HL-60/S4 treated with retinoic acid at 250 ng/mL for 4 days and 3 days (cell line): ENCODE measurements at regions not wholly inside any gene's neighbourhood (a gene's known extent, or its start where the extent isn't known, plus 50 kb on each side); places are given as distances from the start of the nearest gene placed in this dataset.
"Not testable (repeated sequence)": the region's sequence is repeated elsewhere in the genome, so short reads cannot be mapped to it uniquely, and the experiment has no call there.

ENCODE experiments used
- in situ Hi-C: fragments of 300-500 bp; cut with MboI; formaldehyde crosslinking; loops from 2 replicates; pipeline ENCODE4 v1.7.0; 2022; ENCODE audit warnings: low sequenced_read_pairs

DNA sequence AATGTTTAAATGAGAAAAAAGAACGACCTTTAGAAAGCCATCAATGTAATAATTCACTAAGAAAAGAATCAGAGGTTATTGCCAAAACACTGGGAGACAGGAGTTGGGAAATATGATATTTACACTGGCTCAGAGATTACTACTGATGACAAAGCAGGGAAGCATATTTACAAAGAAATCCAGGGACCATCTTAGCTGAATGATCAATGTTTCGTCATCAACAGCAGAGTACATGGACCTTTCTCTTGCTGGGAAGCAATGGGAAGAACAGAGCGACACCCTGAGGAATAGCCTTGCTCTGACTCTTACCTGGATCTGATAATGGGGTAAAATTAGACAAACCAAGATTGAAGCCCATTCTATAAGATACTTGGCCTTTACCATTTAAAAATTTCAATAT lies 1293.5 kb downstream of the XPNPEP1 start:
- in situ Hi-C loops, result no loop called here

DNA sequence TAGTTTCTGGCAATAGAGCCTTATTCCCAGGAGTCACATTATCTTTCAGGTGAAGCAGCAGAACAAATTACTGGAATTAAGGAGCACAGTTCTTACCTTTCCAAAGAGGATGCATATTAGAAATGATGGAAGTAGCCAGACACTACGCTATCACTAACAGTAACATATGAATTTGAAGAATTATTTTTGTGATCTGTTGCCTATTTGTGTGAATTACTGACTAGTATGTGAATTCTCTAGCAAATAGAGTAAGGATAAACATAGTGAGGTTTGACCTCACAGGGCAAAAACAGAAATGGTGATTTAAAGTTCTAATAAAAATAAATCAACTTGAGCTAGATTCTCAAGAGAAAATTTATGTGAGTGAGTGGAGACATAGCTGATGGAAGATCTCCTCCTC lies 1299.3 kb downstream of the XPNPEP1 start:
- in situ Hi-C loops, result no loop called here

DNA sequence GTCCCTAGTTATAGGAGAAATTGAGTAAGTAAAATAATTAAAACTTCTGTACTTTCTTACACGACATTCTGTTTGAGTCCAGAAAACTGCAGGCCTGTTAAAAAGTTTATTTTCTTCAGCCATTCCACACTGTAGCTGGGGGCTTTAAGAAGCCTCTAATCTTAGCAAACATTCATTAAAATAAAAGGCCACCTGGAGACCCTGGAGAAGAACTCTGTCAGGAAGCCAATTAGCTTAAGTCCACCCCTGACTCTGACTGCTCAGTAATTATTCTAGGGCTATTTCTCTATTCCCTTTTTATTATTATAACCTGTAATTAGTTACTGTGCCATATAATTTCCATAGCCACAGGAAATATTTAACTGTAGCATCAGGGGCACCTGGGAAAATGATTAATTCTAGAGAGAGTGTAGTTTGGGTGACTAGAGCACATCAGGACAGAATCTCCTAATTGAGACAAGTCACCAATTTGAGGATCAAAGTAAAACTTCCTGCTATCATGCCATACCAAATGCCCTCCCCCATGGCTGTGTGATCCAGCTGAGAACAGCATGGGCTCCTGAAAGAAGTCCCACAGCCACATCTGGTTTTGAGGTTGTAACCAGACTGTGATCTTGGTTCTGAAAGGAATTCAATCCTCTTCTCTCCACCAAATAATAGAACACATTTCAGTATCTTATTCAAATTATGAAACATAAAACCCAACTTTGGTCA lies 1302.3 kb downstream of the XPNPEP1 start:
- in situ Hi-C loops, result no loop called here

DNA sequence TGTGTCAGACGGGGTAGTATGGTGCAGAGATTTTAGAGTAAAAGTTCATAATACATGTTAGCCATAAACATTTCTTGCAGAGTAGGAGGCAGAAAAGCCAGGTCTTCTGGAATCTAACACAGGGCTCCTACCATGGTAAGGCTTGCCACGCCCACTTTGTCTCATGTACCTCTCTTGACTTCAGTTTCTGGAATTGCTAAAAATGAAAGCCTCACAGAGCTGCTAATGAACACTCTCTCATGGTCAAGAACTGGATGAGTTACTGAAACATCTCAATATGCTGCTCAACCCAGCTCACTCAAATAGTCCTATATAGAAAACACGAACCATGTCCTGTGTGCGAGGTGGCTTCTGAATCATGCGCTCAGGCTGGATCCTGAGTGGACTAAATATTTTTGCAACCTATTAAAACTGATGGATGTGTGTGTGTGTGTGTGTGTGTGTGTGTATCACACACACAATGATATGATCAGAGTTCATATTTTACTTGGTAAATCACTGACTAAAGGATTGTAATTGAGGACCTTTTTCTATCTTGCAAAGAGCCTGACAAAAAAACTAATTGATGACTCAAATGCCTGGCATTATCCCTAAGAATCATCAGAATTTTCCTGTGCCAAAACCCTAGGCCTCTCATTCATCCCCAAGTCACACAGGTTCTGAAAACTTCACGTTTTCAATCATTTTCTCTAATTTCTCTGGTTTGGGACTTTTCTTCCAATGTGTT lies 1306.6 kb downstream of the XPNPEP1 start:
- in situ Hi-C loops, result no loop called here

DNA sequence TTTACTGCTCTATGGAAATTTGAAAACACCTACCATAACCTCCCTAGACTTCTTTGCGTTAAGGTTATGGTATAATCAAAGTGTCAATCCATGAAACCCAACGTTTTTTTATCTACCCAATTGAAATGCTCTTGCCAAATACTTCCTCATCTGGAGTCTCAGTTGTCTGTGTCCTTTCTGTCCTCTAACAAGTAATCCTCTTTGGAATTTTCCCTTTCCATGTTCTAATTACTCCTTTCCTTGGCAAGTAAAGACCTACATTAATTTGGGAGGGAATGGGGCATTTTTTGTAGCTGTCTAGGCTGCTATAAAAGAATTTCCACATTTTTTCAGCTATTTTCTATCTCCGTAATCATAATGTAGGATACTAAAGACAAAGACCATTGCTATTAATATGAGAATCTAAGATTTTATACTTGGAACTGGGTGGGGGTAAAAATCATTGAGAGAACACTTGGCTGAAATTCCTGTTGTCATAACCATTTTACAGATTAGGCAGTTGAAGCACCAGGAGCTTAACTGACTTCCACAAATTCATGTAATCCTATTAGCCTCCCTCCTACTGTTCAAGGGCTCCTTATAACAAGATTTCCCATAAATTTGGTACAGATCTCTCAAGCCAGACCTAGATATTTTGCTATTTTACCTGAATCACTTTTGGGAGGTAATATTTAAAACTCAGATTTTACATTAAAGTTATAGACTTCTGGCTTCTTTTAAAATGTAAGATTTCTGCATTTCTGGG lies 1307.6 kb downstream of the XPNPEP1 start:
- in situ Hi-C loops, result no loop called here

DNA sequence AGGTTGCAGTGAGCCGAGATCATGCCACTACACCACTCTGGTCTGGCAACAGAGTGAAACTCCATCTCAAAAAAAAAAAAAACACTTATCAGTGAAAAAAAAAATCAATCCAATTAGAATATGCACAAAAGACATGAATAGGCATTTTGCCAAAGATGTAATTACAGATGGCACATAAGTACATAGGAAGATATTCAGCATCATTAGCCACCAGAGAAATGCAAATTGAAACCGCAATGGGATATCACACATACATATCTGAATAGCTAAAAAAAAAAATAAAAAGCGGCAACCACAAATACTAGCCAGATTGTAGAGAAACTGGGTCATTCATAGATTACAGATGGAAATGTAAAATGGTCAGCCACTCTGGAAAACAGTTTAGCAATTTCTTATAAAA lies 1310.8 kb downstream of the XPNPEP1 start:
- in situ Hi-C loops, result no loop called here

DNA sequence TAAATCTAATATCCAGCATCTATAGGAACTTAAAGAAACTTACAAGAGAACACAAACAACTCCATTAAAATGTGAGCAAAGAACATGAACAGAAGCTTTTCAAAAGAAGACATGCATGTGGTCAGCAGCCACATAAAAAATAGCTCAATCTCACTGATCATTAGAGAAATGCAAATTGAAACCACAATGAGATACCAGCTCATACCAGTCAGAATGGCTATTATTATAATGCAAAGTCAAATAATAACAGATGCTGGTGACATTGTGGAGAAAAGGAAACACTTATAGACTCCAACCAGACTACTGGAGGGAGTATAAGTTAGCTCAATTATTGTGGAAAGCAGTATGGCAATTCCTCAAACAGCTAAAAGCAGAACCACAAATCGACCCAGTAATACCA lies 1314.5 kb downstream of the XPNPEP1 start:
- in situ Hi-C loops, result no loop called here

DNA sequence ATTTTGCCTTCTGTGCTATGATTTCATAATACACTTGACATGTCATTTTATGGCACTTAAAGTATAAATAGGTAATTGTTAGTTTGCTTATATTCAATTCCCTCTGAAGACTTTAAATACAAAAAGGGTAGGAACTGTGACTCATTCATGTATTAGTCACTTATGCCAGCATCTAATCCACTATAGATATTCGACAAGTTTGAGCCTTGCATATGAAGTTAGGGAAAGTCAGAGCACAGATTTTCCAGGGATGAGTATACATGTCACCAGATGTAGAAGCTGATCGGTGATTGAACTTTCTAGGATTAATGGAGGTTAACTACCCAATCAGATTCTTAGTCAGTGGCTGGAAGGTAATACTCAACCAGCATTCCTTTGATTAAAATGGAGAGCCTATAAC lies 1321.5 kb downstream of the XPNPEP1 start:
- in situ Hi-C loops, result no loop called here

DNA sequence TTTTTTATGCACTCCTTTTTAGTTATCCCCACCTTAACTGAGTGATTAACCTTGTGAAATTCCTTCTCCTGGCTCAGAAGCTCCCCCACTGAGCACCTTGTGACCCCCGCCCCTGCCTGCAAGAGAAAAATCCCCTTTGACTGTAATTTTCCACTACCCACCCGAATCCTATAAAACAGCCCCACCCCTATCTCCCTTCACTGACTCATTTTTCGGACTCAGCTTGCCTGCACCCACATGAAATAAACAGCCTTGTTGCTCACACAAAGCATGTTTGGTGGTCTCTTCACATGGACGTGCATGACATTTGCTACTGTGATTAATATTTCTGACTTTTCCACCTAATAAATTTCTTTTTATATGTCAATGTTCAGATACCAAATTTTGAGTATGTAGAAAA lies 1322.8 kb downstream of the XPNPEP1 start:
- in situ Hi-C loops, result not testable (repeated sequence)

DNA sequence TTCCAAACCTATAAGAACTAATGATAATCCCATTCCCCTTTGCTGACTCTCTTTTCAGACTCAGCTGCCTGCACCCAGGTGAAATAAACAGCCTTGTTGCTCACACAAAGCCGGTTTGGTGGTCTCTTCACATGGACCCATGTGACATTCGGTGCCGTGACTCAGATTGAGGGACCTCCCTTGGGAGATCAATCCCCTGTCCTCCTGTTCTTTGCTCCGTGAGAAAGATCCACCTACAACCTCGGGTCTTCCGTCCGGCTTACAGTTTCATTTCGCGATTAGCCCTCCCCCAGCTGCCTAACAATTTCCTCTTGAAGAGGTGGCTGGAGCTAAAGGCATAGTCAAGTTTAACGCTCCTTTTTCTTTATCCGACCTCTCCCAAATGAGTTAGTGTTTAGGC lies 1324.0 kb downstream of the XPNPEP1 start:
- in situ Hi-C loops, result not testable (repeated sequence)

DNA sequence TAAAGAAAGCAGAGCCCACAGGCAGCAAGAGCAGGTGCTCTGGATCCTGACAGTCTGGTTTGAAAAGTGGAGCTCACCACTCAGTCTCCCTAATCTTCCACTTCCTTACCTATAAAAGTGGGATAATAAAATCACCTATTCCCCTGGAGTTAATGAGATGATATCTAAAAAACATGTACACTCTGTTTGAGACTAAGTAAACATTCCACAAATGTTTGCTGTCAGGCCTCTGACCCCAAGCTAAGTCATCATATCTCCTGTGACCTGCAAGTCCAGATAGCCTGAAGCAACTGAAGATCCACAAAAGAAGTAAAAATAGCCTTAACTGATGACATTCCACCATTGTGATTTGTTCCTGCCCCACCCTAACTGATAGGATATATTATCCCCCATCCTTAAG lies 1324.5 kb downstream of the XPNPEP1 start:
- in situ Hi-C loops, result no loop called here

DNA sequence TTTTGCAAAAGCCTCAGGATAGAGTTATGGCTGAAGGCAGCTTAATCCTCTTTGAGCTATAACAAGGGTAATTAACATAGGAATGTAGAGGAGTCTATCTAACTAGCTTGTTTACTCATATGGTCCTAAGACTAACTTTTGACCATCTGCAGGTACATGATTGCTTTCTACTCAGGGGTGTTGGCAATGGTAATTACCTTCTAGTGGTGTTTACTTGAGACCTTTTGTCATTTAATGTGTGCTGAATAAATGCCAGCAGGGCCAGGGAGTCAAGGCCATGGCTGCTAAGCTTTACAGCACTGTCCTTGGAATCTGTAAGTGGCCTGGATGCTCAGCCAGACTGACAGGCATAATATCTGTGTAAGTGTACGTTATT lies 1325.0 kb downstream of the XPNPEP1 start:
- in situ Hi-C loops, result no loop called here

DNA sequence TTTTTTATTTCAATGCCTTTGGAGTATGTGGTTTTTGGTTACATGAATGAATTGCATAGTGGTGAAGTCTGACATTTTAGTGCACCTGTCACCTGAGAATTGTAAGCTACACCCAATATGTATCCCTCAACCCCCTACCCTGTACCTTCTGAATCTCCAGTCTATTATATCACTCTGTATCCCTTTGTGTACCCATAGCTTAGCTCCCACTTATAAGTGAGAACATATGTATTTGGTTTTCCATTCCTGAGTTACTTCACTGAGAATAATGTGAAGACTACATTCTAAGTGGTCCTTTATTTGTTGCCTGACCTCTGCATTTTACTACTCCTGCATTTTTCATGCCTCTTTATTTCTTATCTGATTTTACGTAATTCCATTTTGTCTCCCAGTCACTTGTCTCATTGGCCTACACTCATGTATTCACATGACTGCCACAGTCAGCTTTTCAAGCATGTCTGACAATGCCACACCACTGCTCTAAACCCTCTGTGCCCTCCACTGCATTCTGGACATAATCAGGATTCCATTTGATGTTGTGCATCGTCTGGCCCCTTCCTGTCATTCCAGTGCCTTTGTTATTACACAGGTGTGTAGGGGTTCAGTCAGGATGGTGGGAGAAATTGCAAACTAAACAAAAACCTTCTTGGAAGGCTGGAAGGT lies 1325.5 kb downstream of the XPNPEP1 start:
- in situ Hi-C loops, result no loop called here

DNA sequence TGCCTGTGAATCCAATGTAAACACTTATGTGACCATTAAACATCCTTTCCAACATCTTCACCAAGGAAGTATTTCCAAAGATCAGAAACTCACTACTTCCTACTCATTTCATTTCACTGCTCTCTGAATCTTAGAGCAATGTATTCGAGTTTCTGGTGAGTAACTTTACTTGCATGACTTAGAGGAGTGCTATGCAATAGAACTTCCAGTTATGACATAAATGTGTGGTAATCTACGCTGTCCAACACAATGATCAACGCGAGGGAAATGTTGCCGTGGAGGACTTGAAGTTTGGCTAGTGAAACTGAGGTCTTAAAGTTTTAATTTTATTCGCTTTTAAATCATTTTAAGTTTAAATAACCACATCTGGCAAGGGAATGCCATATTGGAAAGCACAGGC lies 1326.3 kb downstream of the XPNPEP1 start:
- in situ Hi-C loops, result no loop called here

DNA sequence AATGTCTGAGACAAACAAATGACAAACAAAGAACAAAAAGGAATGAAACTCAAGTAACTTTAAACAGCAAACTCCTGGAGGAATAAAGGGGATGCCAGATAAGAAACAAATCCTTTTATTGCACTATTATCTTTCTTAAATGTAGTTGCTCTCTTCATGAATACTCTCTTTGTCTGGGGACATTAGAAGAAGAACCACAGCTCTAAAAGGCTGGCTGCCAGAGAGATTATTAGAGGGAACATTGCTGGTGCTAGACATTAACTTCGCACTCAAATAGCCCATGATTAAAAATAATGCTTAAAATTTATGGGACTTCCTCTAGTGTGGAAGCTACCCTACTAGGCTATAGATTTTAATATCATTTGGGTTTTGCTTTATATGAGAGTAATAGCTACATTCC lies 1330.4 kb downstream of the XPNPEP1 start:
- in situ Hi-C loops, result no loop called here

DNA sequence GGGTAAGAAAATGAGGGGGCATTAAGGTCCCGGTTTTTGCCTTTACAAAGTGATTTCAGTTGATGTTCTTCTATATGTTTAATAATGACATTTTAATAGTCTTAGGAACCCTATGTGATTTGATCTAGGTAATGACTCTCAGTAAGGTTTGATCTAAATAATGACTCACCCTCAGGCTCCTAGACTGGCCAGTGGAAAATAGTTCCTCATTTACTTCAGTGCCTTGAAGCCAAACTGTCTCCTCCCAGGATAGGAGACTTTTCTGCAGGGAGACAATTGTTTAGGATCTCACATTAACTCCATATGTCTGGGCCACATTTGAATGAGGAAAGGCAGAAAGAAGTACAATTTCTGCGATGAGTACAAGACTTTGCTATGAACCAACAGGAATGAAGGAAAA lies 1331.9 kb downstream of the XPNPEP1 start:
- in situ Hi-C loops, result no loop called here

DNA sequence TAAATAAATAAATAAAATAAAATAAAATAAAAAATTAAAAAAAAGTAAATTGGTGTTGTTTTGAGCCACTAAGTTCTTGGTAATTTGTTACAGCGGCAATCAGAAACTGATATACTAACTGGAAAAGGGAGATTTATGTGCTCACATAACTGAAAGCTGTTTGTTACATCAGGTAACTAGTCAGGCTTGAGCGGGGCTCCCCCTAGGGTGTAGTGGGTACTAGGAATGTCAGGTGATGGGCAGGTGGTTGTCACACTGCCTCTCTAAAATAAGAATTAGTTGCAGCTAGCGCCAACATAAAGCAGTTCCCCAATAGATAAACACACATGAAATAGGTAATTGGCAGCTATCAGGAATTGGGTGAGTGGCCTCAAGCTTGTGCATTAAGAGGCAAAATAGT lies 1336.9 kb downstream of the XPNPEP1 start:
- in situ Hi-C loops, result no loop called here

DNA sequence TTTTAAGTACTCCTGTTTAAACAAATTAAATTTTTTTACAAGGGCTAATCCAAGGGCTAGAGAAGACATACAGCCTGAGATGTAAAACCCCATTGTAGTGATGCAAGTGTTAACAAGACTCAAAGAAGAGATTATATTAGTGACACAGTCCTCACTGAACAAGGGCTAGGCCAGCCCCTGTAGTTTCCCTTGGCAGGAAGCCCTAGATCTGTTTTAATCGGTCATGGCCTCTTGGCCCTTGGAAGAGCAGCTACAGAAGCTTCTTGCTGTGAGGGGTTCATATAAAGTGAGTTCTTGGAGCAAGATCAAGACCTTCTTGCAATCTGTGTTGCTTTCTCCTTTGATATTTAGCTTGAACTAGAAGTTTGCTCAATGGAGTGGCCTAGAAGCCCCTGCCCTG lies 1339.4 kb downstream of the XPNPEP1 start:
- in situ Hi-C loops, result no loop called here

DNA sequence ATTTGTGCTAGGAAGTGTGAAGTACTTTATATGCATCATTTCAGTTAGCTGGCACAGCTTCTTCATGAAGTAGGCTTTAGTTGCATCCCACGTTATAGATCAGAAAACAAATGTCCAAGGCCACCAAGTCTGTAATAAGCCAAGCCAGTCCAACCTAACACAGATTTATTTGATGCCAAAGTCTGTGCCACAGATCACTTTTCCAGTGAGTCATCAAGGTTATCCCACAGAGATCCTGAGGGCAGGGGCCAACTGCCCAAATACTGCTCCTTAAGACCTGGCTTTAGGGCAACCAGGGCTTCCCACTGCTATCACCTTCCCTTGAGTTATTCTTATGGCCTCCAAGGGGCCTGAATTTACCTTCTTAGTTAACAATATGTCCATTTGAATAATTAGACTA lies 1340.4 kb downstream of the XPNPEP1 start:
- in situ Hi-C loops, result no loop called here

DNA sequence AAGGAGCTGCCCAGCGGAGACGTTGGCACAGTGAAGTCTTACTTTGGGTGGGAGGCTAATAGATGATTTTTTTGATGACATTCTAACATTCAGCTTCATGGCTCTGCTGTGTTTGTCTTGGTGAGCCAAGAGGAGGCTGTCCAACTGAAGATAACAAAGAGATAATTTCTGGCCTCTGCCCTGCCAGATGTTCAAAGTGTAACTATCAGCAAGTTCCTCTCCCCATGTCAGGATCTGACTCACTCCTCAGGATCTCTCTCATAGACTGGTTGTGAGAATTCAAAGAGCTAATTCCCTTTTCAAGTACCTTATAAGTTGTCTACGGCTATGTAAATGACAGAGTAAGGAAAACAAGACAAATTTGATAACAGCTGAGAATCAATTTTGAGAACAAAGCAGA lies 1340.9 kb downstream of the XPNPEP1 start:
- in situ Hi-C loops, result no loop called here

DNA sequence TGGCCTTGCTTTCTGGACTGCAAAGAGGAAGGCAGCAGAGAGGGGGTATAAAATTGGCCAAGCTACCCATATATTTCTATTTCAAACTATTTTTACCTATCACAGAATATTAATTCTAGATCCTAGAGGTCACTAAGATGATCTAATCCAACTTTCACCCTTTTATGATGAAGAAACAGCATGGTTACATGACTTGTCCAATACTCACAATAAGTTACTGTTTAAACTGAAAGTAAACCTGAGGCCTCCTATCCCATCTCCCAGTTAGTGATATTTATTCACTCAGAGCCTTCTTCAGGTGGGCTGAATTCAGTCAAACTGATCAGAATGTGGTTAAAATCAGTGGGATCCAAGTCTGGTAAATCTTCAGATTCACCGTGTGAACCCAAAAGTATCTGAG lies 1345.1 kb downstream of the XPNPEP1 start:
- in situ Hi-C loops, result no loop called here

DNA sequence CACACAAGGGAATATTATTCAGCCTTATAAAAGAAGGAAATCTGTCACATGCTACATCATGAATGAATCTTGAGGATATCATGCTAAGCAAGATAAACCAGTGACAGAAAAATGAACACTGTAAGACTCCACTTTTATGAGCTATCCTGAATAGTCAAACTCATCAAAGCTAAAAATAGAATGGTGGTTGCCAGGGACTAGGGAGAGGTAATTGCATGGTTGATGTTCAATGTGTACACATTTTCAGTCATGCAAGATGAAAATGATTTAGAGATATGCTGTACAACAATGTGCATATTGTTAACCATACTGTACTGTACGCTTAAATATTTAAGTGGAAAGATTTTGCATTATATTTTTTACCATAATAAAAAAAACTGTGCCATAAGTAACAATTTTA lies 1349.1 kb downstream of the XPNPEP1 start:
- in situ Hi-C loops, result no loop called here
